ENCODE measurements at regions not wholly inside any gene's neighbourhood (a gene's known extent, or its start where the extent isn't known, plus 50 kb on each side); places are given as distances from the start of the nearest gene placed in this dataset.

DNA sequence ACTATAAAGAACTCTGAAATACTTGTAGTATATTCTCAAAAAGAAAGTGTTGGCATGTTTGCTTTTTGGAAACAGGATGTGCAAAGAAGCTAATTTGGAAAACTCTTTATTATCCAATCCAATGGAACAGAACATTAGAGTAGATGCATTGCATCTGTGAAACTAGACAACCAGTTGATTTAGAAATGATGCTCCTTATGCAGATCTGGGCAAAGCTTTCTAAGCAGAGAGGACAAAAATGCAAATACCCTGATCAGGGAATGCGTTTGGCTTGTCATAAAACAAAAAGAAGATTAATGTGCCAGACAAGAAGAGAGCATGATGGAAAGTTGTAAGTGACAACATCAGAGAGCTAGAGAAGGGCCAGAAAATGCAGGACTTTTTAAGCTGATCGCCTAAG, 142.3 kb downstream of the RCHY1 start:
- TF ChIP-seq, protein P1, sequence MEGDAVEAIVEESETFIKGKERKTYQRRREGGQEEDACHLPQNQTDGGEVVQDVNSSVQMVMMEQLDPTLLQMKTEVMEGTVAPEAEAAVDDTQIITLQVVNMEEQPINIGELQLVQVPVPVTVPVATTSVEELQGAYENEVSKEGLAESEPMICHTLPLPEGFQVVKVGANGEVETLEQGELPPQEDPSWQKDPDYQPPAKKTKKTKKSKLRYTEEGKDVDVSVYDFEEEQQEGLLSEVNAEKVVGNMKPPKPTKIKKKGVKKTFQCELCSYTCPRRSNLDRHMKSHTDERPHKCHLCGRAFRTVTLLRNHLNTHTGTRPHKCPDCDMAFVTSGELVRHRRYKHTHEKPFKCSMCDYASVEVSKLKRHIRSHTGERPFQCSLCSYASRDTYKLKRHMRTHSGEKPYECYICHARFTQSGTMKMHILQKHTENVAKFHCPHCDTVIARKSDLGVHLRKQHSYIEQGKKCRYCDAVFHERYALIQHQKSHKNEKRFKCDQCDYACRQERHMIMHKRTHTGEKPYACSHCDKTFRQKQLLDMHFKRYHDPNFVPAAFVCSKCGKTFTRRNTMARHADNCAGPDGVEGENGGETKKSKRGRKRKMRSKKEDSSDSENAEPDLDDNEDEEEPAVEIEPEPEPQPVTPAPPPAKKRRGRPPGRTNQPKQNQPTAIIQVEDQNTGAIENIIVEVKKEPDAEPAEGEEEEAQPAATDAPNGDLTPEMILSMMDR (IDR thresholded peaks at IDR 0.05; ENCODE audit: extremely low read depth, insufficient read depth, missing control alignments), result no peak
- in situ Hi-C loops (cut with MboI; ENCODE audit: low pct_unique_long_range_greater_than_20kb, low sequenced_read_pairs, unreplicated experiment), result no loop called here
- no peak for DNase-seq (ENCODE audit: low spot score)

DNA sequence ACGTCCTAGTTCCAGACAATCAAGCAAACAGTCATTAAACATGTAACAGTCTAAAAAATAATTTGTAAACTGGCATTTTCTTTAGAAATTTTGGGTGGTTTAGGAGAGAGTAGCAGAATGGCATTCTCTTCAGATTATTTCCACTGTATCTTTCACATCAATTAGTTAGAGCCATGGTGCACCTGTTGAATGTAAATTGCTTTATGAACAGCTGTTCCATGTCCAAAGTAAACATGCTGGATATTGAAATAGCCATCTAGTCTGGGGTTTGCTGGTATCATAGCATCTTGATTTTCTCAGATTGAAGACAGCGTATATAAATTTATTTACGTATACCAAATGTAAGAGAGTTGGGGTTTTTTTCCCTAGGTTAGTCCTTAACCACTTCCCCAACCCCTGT, 143.6 kb downstream of the RCHY1 start:
- in situ Hi-C loops (cut with MboI; ENCODE audit: low pct_unique_long_range_greater_than_20kb, low sequenced_read_pairs, unreplicated experiment), result no loop called here
- TF ChIP-seq, protein P1 (IDR thresholded peaks at IDR 0.05; ENCODE audit: extremely low read depth, insufficient read depth, missing control alignments), result no peak
- no peak for DNase-seq (ENCODE audit: low spot score)

DNA sequence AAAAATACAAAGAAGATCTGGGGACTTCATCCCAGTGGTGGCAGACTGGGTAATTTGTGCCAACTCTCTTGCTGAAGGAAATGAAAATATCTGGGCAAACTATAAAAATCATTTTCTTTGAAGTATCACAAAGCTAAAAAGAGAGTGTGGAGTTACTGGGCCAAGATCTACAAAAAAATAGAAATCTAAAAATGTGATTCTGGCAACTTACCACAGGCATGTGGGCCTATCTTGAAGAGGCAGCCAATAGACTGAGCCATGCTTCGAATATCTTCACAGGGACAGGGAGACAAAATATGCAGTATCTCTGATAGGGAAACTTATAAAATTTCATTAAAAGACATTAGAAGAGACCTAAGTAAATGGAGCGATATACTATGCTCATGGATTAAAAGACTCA, 168.8 kb downstream of the RCHY1 start:
- no peak for DNase-seq (ENCODE audit: low spot score)
- TF ChIP-seq, protein P1 (IDR thresholded peaks at IDR 0.05; ENCODE audit: extremely low read depth, insufficient read depth, missing control alignments), result no peak
- in situ Hi-C loops (cut with MboI; ENCODE audit: low pct_unique_long_range_greater_than_20kb, low sequenced_read_pairs, unreplicated experiment), result no loop called here

DNA sequence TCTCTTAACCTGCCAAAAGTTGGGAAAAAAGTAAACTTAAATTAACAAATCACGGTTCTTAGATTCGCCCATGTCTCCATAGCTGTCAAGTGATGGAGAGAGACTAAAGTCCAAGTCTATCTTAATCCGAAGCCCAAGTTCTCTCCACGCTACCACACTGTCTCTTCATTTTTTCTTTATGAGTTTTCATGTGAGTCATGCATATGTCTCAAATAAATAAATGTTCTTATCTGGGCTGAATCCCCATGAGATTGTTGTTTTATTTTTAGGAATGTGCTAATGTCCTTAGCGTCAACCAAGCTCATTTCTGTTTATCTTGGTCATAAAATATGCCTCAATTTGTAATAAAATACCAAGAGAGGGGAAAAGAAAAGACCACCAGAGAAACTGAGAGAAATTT, 169.3 kb downstream of the RCHY1 start:
- in situ Hi-C loops (cut with MboI; ENCODE audit: low pct_unique_long_range_greater_than_20kb, low sequenced_read_pairs, unreplicated experiment), result no loop called here
- TF ChIP-seq, protein P1 (IDR thresholded peaks at IDR 0.05; ENCODE audit: extremely low read depth, insufficient read depth, missing control alignments), result no peak
- DNase-seq (ENCODE audit: low spot score), result no peak

DNA sequence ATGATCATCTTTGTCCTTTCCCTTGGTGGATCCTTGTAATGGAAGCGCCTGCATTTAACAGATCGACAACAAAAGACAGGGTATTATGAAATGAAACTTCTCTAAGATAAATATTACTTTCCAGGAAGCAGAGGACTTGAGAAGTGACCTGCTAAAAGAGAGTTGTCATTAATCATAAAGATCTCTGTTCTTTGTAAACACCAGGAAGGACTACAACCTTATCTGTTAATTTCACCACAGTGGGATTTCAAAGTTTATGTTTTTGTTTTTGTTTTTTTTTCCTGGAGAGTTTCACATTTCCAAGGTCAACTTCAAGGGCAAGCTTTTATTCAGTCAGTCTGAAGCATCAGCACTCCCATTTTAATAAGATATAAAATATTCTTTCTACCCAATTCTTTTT, 170.9 kb downstream of the RCHY1 start:
- in situ Hi-C loops (cut with MboI; ENCODE audit: low pct_unique_long_range_greater_than_20kb, low sequenced_read_pairs, unreplicated experiment), result no loop called here
- no peak for DNase-seq (ENCODE audit: low spot score)
- TF ChIP-seq, protein P1 (IDR thresholded peaks at IDR 0.05; ENCODE audit: extremely low read depth, insufficient read depth, missing control alignments), result no peak

DNA sequence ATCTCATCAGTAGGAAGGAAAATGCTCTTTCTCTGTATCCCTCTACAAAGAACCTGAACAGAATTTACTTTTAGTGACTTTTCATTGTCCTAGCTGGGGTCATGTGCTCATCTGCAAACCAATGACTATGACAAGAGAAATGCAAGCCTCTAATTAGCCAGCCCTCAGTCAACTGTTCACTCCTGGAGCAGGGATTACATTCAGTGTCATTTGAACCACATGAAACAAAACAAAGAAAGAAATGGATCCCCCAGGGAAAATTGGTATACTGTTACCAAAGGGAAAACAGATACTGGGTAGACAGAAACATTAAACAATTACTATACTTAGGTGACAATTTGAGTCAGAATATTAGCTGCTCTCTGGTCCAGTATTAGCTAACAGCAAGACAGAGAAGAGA, 173.6 kb downstream of the RCHY1 start:
- TF ChIP-seq, protein P1 (IDR thresholded peaks at IDR 0.05; ENCODE audit: extremely low read depth, insufficient read depth, missing control alignments), result no peak
- in situ Hi-C loops (cut with MboI; ENCODE audit: low pct_unique_long_range_greater_than_20kb, low sequenced_read_pairs, unreplicated experiment), result no loop called here
- DNase-seq (ENCODE audit: low spot score), result no peak

- in situ Hi-C loops (cut with MboI; ENCODE audit: low pct_unique_long_range_greater_than_20kb, low sequenced_read_pairs, unreplicated experiment), result no loop called here
- no peak for DNase-seq (ENCODE audit: low spot score)
- TF ChIP-seq, protein P1 (IDR thresholded peaks at IDR 0.05; ENCODE audit: extremely low read depth, insufficient read depth, missing control alignments), result no peak
These were observed 175.8 kb downstream of the RCHY1 start for GRCh38 chr4:75338352-75338880.
